ENCODE measurements at regions not wholly inside any gene's neighbourhood (a gene's known extent, or its start where the extent isn't known, plus 50 kb on each side); places are given as distances from the start of the nearest gene placed in this dataset.
"Not testable (repeated sequence)": the region's sequence is repeated elsewhere in the genome, so short reads cannot be mapped to it uniquely, and the experiment has no call there.

DNA sequence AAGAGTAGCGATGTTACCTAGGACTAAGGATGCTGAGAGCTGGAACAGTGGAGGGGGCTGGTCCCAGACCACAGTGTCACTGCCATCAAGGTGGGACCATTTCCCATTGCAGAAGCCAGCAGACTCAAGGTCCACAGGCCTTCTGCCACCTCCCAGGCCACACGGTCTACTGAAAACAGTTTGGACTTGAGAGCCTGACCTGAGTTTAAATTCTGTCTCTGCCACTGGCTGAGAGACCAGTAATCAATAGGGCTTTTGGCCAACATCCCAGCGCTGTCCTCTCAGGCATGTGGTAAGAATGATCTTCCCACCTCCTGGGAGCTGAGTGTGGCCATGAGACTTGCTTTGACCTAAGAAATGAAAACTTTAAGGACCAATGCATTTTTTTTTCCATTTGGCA, 331.4 kb upstream of the CDH5 start:
- Mint-ChIP-seq H3K4me3 (no peak overlapping the region), H3K27me3 (ENCODE audit: low read depth) (no peaks in the 10 kb centered on the region), H3K36me3 (ENCODE audit: insufficient read depth in 2 of 2) (no peaks in the 10 kb centered on the region), H3K9me3 (no peaks in the 10 kb centered on the region), H3K4me1 (ENCODE audit: low read depth) (no peaks in the 10 kb centered on the region), H3K27ac (no peak overlapping the region)
- no peak for ATAC-seq (replicated peaks in 1 of 2)
- DNase-seq = no peak

DNA sequence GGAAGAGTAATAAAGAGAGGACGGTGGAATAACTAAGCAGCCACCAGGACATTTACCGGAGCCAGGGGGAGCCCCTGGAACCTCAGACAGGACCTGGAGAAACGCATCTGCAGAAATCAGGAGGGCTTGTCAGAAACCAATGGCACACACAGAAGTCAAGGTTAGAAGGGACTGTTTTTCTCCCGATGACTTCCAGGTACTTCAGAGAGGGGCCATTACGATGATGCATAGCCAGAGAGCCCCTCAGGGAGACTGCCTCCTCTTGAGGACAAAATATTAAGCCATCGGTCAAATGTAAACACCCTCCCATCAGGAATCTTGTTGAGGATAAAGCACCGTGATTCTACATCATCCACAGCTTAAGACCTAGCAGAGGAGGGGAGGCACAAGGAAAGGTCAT, 333.6 kb upstream of the CDH5 start:
- Mint-ChIP-seq H3K27me3 (ENCODE audit: low read depth) (no peaks in the 10 kb centered on the region), H3K4me3 (no peak overlapping the region), H3K36me3 (ENCODE audit: insufficient read depth in 2 of 2) (no peaks in the 10 kb centered on the region), H3K4me1 (ENCODE audit: low read depth) (no peaks in the 10 kb centered on the region), H3K27ac (no peak overlapping the region), H3K9me3 (no peaks in the 10 kb centered on the region)
- ATAC-seq (replicated peaks in 1 of 2) (no peak), DNase-seq (no peak)

DNA sequence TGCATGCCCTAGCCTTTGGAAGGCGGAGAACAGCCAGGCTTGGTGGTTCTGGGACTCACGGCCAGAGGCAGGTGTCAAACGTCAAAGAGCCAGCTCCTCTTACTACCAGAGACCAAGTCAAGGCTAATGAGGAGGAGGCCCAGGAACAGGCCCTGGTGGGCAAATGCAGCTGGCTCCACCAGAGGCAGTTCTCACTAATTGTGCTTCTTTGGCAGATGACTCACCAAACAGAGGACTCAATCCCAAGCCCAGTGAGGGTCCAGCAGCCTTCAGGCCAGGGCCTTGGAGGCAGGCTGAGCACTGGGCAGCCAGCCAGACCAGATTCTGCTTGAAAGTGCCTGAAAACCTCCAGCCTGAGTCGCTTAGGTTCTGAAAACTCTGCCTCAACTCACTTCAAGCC, 336.5 kb upstream of the CDH5 start:
- no peaks in the 10 kb centered on the region for H3K9me3 Mint-ChIP-seq

DNA sequence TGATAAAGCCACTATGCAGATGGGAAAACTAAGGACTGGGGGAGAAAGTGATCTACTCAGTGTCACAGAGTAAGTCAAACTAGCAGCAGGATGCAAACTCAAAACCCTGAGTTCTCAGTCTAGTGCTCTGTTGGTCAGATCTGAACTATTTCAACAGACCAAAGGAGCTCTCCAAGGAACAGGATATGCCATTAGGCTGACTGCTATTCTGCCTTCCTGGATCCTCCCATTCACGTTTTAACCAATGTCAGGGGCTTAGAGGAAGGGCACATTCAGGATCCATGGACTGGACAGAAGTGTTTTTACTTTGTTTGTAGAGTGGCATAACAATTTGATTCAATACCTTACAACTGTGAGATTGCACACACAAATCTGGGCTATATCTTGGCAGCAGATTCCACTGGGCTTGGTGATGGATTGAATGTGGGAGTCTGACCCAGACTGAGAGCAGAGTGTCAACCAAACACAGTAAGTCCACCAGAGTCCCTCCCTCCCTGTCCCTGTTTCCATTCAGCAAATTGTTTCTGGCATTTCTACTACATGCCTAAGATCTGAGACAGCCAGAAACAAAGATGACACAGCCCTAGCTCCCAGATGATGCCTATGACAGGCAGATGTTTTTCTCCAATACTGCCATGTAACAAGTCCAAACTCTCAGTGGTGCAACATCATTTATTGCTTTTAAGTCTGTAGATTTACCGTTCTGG, 337.8 kb upstream of the CDH5 start:
- H3K9me3 Mint-ChIP-seq = peaks cover 4 to 9% of the 10 kb centered on the region in 2 donors

More for the DNA sequence above, 336.5 kb upstream of the CDH5 start:
- no peak overlapping the region for H3K4me3 Mint-ChIP-seq
- H3K27me3 Mint-ChIP-seq (ENCODE audit: low read depth) = no peaks in the 10 kb centered on the region
- no peak overlapping the region for H3K27ac Mint-ChIP-seq
- no peak for ATAC-seq (replicated peaks in 1 of 2)
- no peaks in the 10 kb centered on the region for H3K36me3 Mint-ChIP-seq (ENCODE audit: insufficient read depth in 2 of 2)
- DNase-seq = no peak
- no peaks in the 10 kb centered on the region for H3K4me1 Mint-ChIP-seq (ENCODE audit: low read depth)

DNA sequence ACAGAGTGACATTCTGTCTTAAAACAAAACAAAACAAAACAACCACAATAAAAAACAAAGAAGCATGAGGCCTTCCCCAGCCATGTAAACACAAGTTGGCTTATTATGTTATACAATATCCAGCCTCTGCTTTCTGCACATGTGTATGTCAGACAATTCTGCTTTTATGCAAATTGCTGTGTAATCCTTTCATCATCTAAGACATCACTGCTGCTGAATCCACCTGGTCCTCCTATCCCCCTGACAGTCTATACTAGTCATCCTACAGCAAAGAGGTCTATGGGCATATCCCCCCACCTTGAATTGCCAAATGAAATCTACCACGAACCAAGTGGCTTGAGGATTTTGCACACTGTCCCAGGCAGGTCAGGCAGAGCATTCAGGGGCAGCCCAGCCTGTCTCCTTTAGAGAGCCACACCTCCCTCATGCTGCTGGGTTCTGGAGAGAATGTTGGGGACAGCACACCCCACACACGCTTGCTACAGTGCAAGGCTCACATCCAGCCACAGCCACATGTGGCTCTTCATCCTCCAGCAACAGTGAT, 339.6 kb upstream of the CDH5 start:
- Mint-ChIP-seq H3K9me3 (peaks cover 4 to 9% of the 10 kb centered on the region in 2 donors), H3K4me3 (no peak overlapping the region), H3K27ac (no peak overlapping the region), H3K36me3 (ENCODE audit: insufficient read depth in 2 of 2) (no peaks in the 10 kb centered on the region), H3K4me1 (ENCODE audit: low read depth) (no peaks in the 10 kb centered on the region), H3K27me3 (ENCODE audit: low read depth) (no peaks in the 10 kb centered on the region)
- DNase-seq = no peak
- ATAC-seq (replicated peaks in 1 of 2) = no peak

More for the DNA sequence above, 337.8 kb upstream of the CDH5 start:
- no peak for DNase-seq
- H3K4me1 Mint-ChIP-seq (ENCODE audit: low read depth) = no peaks in the 10 kb centered on the region
- no peaks in the 10 kb centered on the region for H3K27me3 Mint-ChIP-seq (ENCODE audit: low read depth)
- H3K27ac Mint-ChIP-seq = no peak overlapping the region
- H3K4me3 Mint-ChIP-seq = no peak overlapping the region
- ATAC-seq (replicated peaks in 1 of 2) = no peak
- no peaks in the 10 kb centered on the region for H3K36me3 Mint-ChIP-seq (ENCODE audit: insufficient read depth in 2 of 2)

DNA sequence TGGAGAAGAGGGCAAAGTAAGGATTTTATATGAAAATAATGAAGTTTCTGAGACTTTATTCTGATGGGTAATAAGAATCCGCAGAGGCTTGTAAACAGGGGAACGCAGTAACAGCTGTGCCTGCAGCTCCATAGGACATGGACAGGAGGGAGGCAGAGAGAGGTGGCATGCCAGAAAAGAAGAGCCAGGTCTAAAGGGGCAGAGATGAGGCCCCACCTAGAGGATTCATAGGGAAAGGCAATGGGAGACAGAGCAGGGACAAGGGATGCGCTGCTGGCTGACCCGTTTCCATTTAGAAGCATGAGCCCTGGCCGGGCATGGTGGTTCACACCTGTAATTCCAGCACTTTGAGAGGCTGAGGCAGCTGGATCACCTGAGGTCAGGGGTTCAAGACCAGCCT, 340.3 kb upstream of the CDH5 start:
- Mint-ChIP-seq H3K27ac (no peak overlapping the region), H3K27me3 (ENCODE audit: low read depth) (no peaks in the 10 kb centered on the region), H3K9me3 (peaks cover 6 to 9% of the 10 kb centered on the region in 2 donors), H3K36me3 (ENCODE audit: insufficient read depth in 2 of 2) (no peaks in the 10 kb centered on the region), H3K4me1 (ENCODE audit: low read depth) (no peaks in the 10 kb centered on the region), H3K4me3 (no peak overlapping the region)
- ATAC-seq (replicated peaks in 1 of 2) (no peak), DNase-seq (no peak)

DNA sequence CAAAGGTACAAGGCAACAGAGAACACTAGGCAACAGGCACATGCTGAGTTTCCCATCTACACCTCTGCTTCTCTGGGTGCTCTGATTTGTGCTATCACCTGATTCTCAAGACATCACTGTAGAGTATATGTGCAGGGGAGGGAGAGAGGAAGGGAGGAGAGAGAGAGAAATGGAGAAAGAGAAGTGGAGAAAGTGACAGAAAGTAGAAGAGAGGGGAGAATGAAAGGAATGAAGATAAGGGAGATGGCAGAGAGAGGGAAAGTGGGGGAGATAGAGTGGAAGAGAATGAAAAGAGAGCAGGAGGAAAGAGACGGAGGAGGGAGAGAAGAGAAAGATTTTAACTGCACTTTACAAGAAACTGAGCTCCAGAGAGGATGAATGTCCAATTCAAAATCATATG, 340.7 kb upstream of the CDH5 start:
- Mint-ChIP-seq H3K4me1 (ENCODE audit: low read depth) (no peaks in the 10 kb centered on the region), H3K4me3 (no peak overlapping the region), H3K27me3 (ENCODE audit: low read depth) (no peaks in the 10 kb centered on the region), H3K9me3 (peaks cover 6 to 9% of the 10 kb centered on the region in 2 donors), H3K27ac (no peak overlapping the region), H3K36me3 (ENCODE audit: insufficient read depth in 2 of 2) (no peaks in the 10 kb centered on the region)
- ATAC-seq (replicated peaks in 1 of 2) = no peak
- DNase-seq = no peak

DNA sequence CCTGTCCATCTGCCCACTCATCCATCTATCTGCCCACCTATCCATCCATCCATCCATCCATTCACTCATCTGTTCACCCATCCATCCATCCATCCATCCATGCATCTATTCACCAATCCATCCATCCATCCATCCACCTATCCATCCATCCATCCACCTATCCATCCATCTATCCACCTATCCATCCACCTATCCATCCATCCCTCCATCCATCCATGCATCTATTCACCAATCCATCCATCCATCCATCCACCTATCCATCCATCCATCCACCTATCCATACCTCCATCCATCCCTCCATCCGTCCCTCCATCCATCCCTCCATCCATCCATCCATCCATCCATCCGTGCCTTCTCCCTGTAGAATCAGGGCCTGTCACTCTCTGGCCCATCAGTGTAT, 341.9 kb upstream of the CDH5 start:
- H3K4me1 Mint-ChIP-seq (ENCODE audit: low read depth); ATAC-seq (replicated peaks in 1 of 2); DNase-seq; H3K9me3 Mint-ChIP-seq; H3K36me3 Mint-ChIP-seq (ENCODE audit: insufficient read depth in 2 of 2); H3K4me3 Mint-ChIP-seq; H3K27me3 Mint-ChIP-seq (ENCODE audit: low read depth); H3K27ac Mint-ChIP-seq: not testable (repeated sequence)

DNA sequence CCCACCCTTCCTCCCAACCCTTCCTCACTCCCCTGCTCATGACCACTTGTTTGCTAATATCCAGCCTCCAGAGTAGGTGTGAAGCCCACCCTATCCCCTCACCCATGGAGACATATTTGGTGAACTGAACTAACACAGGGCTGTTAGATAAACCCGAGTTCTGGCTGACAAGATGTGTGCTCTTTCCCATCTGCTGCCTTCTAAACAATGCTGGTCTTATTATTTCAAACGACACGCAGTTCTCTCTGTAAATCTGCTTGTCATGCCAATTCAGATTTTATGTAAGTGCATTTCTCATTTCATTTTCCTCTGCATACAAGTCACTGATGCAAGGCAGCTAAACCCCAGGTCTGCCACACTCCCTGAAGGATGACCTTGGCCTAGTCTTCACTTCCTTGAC, 343.0 kb upstream of the CDH5 start:
- Mint-ChIP-seq H3K9me3 (peaks cover 6 to 9% of the 10 kb centered on the region in 2 donors), H3K27me3 (ENCODE audit: low read depth) (no peaks in the 10 kb centered on the region), H3K4me1 (ENCODE audit: low read depth) (no peaks in the 10 kb centered on the region), H3K27ac (no peak overlapping the region), H3K36me3 (ENCODE audit: insufficient read depth in 2 of 2) (no peaks in the 10 kb centered on the region), H3K4me3 (no peak overlapping the region)
- ATAC-seq (replicated peaks in 1 of 2) = no peak
- no peak for DNase-seq

- no peak overlapping the region for H3K4me3 Mint-ChIP-seq
- no peaks in the 10 kb centered on the region for H3K36me3 Mint-ChIP-seq (ENCODE audit: insufficient read depth in 2 of 2)
- ATAC-seq (replicated peaks in 1 of 2) (peak; percentile 25 to 50), DNase-seq (no peak)
- peaks cover 6 to 9% of the 10 kb centered on the region in 2 donors for H3K9me3 Mint-ChIP-seq
- no peaks in the 10 kb centered on the region for H3K27me3 Mint-ChIP-seq (ENCODE audit: low read depth)
- H3K27ac Mint-ChIP-seq = no peak overlapping the region
- H3K4me1 Mint-ChIP-seq (ENCODE audit: low read depth) = no peaks in the 10 kb centered on the region
These were observed 345.8 kb upstream of the CDH5 start for GRCh38 chr16:66020642-66021041.

DNA sequence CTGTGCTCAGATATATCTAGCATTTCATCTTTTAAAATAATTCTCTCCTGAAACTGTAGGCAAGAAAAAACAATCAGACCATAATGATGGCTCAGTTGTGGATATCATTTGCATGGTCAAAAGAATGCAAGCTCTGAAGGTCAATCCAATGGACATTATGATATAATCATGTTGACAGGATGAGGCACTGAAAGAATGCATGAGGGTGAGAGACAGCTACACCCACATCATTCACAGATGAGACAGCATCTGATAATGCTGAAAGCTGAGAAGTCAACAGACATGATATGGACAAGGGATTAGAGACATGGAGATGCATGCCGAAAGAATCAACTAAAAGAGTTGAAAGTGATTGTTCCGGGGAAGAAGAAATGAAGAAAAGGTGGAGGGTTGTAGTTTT, 346.4 kb upstream of the CDH5 start:
- no peaks in the 10 kb centered on the region for H3K4me1 Mint-ChIP-seq (ENCODE audit: low read depth)
- no peak overlapping the region for H3K27ac Mint-ChIP-seq
- ATAC-seq (replicated peaks in 1 of 2) (no peak), DNase-seq (no peak)
- H3K9me3 Mint-ChIP-seq = peaks cover 6 to 9% of the 10 kb centered on the region in 2 donors
- H3K36me3 Mint-ChIP-seq (ENCODE audit: insufficient read depth in 2 of 2) = no peaks in the 10 kb centered on the region
- no peak overlapping the region for H3K4me3 Mint-ChIP-seq
- no peaks in the 10 kb centered on the region for H3K27me3 Mint-ChIP-seq (ENCODE audit: low read depth)

DNA sequence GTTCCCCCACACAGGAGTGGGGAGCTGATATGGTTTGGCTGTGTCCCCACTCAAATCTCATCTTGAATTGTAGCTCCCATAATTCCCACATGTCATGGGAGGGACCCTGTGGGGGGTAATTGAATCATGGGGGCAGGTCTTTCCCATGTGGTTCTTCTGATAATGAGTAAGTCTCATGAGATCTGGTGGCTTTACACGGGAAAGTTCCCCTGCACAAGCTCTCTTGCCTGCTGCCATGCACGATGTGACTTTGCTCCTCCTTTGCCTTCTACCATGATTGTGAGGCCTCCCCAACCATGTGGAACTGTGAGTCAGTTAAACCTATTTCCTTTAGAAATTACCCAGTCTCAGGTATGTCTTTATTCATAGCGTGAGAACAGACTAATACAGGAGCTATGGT, 347.0 kb upstream of the CDH5 start:
- H3K9me3 Mint-ChIP-seq; DNase-seq; H3K27ac Mint-ChIP-seq; H3K36me3 Mint-ChIP-seq (ENCODE audit: insufficient read depth in 2 of 2); ATAC-seq (replicated peaks in 1 of 2); H3K27me3 Mint-ChIP-seq (ENCODE audit: low read depth); H3K4me3 Mint-ChIP-seq; H3K4me1 Mint-ChIP-seq (ENCODE audit: low read depth): not testable (repeated sequence)

DNA sequence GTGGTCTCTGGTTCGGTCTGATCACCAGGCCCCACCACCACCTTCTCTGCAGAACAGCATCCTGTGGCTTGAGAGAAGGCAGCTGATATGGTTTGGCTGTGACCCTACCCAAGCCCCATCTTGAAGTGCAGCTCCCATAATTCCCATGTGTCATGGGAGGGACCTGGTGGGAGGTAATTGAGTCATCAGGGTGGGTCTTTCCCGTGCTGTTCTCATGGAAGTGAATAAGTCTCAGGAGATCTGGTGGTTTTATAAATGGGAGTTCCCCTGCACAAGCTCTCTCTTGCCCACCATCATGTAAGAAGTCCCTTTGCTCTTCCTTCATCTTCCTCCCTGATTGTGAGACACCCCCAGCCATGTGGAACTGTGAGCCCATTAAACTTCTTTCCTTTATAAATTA, 352.3 kb upstream of the CDH5 start:
- H3K27ac Mint-ChIP-seq = no peak overlapping the region
- no peak overlapping the region for H3K4me3 Mint-ChIP-seq
- no peaks in the 10 kb centered on the region for H3K36me3 Mint-ChIP-seq (ENCODE audit: insufficient read depth in 2 of 2)
- no peaks in the 10 kb centered on the region for H3K4me1 Mint-ChIP-seq (ENCODE audit: low read depth)
- no peaks in the 10 kb centered on the region for H3K9me3 Mint-ChIP-seq
- DNase-seq = no peak
- no peak for ATAC-seq (replicated peaks in 1 of 2)
- H3K27me3 Mint-ChIP-seq (ENCODE audit: low read depth) = no peaks in the 10 kb centered on the region

DNA sequence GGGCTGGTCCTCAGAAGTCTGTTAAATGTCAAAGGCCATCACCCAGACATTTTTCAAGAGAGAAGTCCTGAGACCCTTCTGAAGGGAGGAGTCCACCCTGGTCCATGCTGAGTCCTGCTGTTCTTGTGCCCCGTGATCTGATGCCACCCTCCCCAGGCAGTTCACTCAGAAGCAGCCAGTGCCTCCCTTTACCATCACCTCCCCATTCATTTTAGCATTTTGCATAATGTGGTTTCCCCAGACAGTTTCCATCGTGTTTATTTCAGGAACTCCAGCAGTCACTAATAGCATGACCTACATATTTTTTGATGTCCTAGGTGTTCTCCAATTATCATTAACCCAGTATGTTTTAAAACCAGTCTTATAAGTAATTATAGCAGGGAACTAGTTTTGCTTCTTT, 353.0 kb upstream of the CDH5 start:
- Mint-ChIP-seq H3K4me3 (no peak overlapping the region), H3K27ac (no peak overlapping the region), H3K4me1 (ENCODE audit: low read depth) (no peaks in the 10 kb centered on the region), H3K36me3 (ENCODE audit: insufficient read depth in 2 of 2) (no peaks in the 10 kb centered on the region), H3K27me3 (ENCODE audit: low read depth) (no peaks in the 10 kb centered on the region), H3K9me3 (no peaks in the 10 kb centered on the region)
- ATAC-seq (replicated peaks in 1 of 2) (no peak), DNase-seq (no peak)
